Right lobe of liver (tissue), 4 donors: ENCODE measurements at regions not wholly inside any gene's neighbourhood (a gene's known extent, or its start where the extent isn't known, plus 50 kb on each side); places are given as distances from the start of the nearest gene placed in this dataset.

Source experiments
- POLR2A ChIP-seq: fragments of 450-650 bp; IDR thresholded peaks from one replicate; pipeline ENCODE4 v1.6.1; 2017; ENCODE audit warnings: antibody characterized with exemption, mild to moderate bottlenecking
- TF ChIP-seq, protein P1 (sequence below), 4 donors: fragments of 200-600 bp in 3 of 4; fragments of 450-650 bp in 1 of 4; IDR thresholded peaks; one replicate each; pipeline versions ENCODE4 v1.5.1 to v1.8.0; 2016 to 2022; ENCODE audit warnings: antibody characterized with exemption in 4 of 4, mild to moderate bottlenecking in 2 of 4
- donor health status: DM: no; HTN: no; CAD: no.
- donor health status: DM: no; HTN: no; CAD: no.
- donor health status: DM: no; HTN: yes; CAD: no.

DNA sequence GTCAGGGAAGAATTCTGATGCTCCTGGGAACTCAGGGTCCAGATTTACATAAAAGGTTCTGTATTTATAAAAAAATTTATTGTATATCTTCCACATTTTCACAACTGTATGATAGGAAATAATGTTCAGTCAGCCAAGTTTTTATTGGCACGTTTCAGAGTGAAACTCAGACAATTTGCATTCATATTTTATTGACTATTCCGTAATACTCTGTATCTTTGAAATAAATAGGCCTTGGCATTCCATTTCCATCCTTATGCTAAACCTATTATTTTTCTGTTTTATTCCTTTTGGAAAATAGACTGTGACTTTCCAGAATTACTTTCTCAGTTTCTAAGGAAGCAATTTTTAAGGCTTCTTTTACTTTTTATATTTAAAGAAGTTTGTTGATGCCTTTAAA lies 329.0 kb downstream of the OLFM3 start:
- TF ChIP-seq, protein P1, sequence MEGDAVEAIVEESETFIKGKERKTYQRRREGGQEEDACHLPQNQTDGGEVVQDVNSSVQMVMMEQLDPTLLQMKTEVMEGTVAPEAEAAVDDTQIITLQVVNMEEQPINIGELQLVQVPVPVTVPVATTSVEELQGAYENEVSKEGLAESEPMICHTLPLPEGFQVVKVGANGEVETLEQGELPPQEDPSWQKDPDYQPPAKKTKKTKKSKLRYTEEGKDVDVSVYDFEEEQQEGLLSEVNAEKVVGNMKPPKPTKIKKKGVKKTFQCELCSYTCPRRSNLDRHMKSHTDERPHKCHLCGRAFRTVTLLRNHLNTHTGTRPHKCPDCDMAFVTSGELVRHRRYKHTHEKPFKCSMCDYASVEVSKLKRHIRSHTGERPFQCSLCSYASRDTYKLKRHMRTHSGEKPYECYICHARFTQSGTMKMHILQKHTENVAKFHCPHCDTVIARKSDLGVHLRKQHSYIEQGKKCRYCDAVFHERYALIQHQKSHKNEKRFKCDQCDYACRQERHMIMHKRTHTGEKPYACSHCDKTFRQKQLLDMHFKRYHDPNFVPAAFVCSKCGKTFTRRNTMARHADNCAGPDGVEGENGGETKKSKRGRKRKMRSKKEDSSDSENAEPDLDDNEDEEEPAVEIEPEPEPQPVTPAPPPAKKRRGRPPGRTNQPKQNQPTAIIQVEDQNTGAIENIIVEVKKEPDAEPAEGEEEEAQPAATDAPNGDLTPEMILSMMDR (IDR thresholded peaks at IDR 0.05), result no peak
- TF ChIP-seq POLR2A, result no peak
